ENCODE measurements at regions not wholly inside any gene's neighbourhood (a gene's known extent, or its start where the extent isn't known, plus 50 kb on each side); places are given as distances from the start of the nearest gene placed in this dataset.

DNA sequence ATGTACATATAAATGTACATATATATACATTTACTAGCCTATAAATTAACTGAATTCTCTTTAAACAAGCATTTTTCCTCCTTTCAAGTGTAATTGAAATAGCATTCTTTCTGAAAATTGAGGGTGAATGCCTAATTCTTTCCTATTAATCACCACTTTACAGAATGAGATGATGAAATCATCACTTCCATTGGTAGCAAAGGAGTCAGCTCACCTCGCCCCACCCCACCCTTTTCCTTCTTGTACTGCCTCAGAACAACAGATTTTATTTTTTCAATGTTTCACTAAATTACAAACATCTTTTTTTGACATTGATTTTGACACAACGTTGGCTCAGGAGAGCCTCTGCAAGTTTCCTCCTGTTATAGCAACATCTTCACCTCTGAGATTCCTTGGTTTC lies 181.9 kb upstream of the CDH7 start:
- Mint-ChIP-seq H3K27me3 (ENCODE audit: unreplicated experiment) (no peaks in the 10 kb centered on the region), H3K9me3 (ENCODE audit: unreplicated experiment) (no peaks in the 10 kb centered on the region), H3K4me3 (ENCODE audit: unreplicated experiment) (no peak overlapping the region), H3K4me1 (ENCODE audit: unreplicated experiment) (no peaks in the 10 kb centered on the region), H3K27ac (ENCODE audit: unreplicated experiment) (no peak overlapping the region), H3K36me3 (ENCODE audit: unreplicated experiment) (no peaks in the 10 kb centered on the region)
- no peak for DNase-seq (ENCODE audit: extremely low spot score, unreplicated experiment)
- TF ChIP-seq, protein P1, sequence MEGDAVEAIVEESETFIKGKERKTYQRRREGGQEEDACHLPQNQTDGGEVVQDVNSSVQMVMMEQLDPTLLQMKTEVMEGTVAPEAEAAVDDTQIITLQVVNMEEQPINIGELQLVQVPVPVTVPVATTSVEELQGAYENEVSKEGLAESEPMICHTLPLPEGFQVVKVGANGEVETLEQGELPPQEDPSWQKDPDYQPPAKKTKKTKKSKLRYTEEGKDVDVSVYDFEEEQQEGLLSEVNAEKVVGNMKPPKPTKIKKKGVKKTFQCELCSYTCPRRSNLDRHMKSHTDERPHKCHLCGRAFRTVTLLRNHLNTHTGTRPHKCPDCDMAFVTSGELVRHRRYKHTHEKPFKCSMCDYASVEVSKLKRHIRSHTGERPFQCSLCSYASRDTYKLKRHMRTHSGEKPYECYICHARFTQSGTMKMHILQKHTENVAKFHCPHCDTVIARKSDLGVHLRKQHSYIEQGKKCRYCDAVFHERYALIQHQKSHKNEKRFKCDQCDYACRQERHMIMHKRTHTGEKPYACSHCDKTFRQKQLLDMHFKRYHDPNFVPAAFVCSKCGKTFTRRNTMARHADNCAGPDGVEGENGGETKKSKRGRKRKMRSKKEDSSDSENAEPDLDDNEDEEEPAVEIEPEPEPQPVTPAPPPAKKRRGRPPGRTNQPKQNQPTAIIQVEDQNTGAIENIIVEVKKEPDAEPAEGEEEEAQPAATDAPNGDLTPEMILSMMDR (IDR thresholded peaks at IDR 0.05), result no peak

DNA sequence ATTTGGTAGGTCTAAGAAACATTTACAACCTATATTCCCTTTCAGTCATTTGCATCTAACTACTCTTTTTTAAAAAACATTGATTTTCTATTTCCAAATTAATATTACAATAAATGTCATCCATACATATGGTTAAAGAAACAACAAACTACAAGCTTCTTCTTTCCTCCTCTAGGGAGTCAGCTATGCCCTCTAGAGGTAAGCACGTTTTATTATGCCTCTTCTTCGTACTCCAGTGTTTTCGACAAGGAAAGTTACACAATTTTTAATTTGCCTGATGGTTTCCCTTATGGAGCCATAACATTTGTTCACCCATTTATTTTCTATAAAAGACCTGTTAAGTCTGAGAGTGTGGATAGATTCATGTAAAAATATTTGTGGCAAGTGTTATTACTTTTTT lies 183.4 kb upstream of the CDH7 start:
- Mint-ChIP-seq H3K27me3 (ENCODE audit: unreplicated experiment) (no peaks in the 10 kb centered on the region), H3K27ac (ENCODE audit: unreplicated experiment) (no peak overlapping the region), H3K4me3 (ENCODE audit: unreplicated experiment) (no peak overlapping the region), H3K36me3 (ENCODE audit: unreplicated experiment) (no peaks in the 10 kb centered on the region), H3K4me1 (ENCODE audit: unreplicated experiment) (no peaks in the 10 kb centered on the region), H3K9me3 (ENCODE audit: unreplicated experiment) (no peaks in the 10 kb centered on the region)
- no peak for DNase-seq (ENCODE audit: extremely low spot score, unreplicated experiment)
- TF ChIP-seq, protein P1 (IDR thresholded peaks at IDR 0.05), result peak; percentile 30

GRCh38 chr18:65548316-65548715 lies 202.5 kb upstream of the CDH7 start:
- H3K27ac Mint-ChIP-seq (ENCODE audit: unreplicated experiment), result no peak overlapping the region
- no peaks in the 10 kb centered on the region for H3K27me3 Mint-ChIP-seq (ENCODE audit: unreplicated experiment)
- no peaks in the 10 kb centered on the region for H3K4me1 Mint-ChIP-seq (ENCODE audit: unreplicated experiment)
- H3K36me3 Mint-ChIP-seq (ENCODE audit: unreplicated experiment), result no peaks in the 10 kb centered on the region
- TF ChIP-seq, protein P1 (IDR thresholded peaks at IDR 0.05), result no peak
- H3K9me3 Mint-ChIP-seq (ENCODE audit: unreplicated experiment), result peaks cover 18% of the 10 kb centered on the region
- no peak overlapping the region for H3K4me3 Mint-ChIP-seq (ENCODE audit: unreplicated experiment)
- DNase-seq (ENCODE audit: extremely low spot score, unreplicated experiment), result no peak

- no peaks in the 10 kb centered on the region for H3K4me1 Mint-ChIP-seq (ENCODE audit: unreplicated experiment)
- no peaks in the 10 kb centered on the region for H3K36me3 Mint-ChIP-seq (ENCODE audit: unreplicated experiment)
- H3K9me3 Mint-ChIP-seq (ENCODE audit: unreplicated experiment), result peaks cover 9% of the 10 kb centered on the region
- TF ChIP-seq, protein P1 (IDR thresholded peaks at IDR 0.05), result no peak
- no peak overlapping the region for H3K4me3 Mint-ChIP-seq (ENCODE audit: unreplicated experiment)
- no peak overlapping the region for H3K27ac Mint-ChIP-seq (ENCODE audit: unreplicated experiment)
- DNase-seq (ENCODE audit: extremely low spot score, unreplicated experiment), result no peak
- no peaks in the 10 kb centered on the region for H3K27me3 Mint-ChIP-seq (ENCODE audit: unreplicated experiment)
Measured at GRCh38 chr18:65547046-65547445, 203.8 kb upstream of the CDH7 start.

GRCh38 chr18:65544701-65545100 lies 206.1 kb upstream of the CDH7 start:
- H3K4me3 Mint-ChIP-seq (ENCODE audit: unreplicated experiment), result no peak overlapping the region
- no peaks in the 10 kb centered on the region for H3K27me3 Mint-ChIP-seq (ENCODE audit: unreplicated experiment)
- no peaks in the 10 kb centered on the region for H3K4me1 Mint-ChIP-seq (ENCODE audit: unreplicated experiment)
- H3K9me3 Mint-ChIP-seq (ENCODE audit: unreplicated experiment), result peaks cover 9% of the 10 kb centered on the region
- no peak overlapping the region for H3K27ac Mint-ChIP-seq (ENCODE audit: unreplicated experiment)
- H3K36me3 Mint-ChIP-seq (ENCODE audit: unreplicated experiment), result no peaks in the 10 kb centered on the region
- no peak for DNase-seq (ENCODE audit: extremely low spot score, unreplicated experiment)
- TF ChIP-seq, protein P1 (IDR thresholded peaks at IDR 0.05), result no peak

Measured in osteocyte (in vitro differentiated cells).